Umbilical cord (tissue), 1 donor: ENCODE measurements at regions not wholly inside any gene's neighbourhood (a gene's known extent, or its start where the extent isn't known, plus 50 kb on each side); places are given as distances from the start of the nearest gene placed in this dataset.

ENCODE experiments used
- DNase-seq: peaks from one replicate; pipeline ENCODE4 v3.0.0-alpha.2; 2015; ENCODE audit warnings: low spot score

GRCh38 chr11:106329273-106330018, 252.0 kb downstream of the AASDHPPT start:
- DNase-seq = no peak

- no peak for DNase-seq
These were observed 253.7 kb downstream of the AASDHPPT start for GRCh38 chr11:106331176-106331575.

GRCh38 chr11:106333678-106334077, 256.2 kb downstream of the AASDHPPT start:
- DNase-seq = no peak

- peak; percentile 98 for DNase-seq
These were observed 266.9 kb downstream of the AASDHPPT start for GRCh38 chr11:106344394-106344793.

GRCh38 chr11:106344966-106345365, 267.5 kb downstream of the AASDHPPT start:
- peak; percentile 44 for DNase-seq

- DNase-seq = no peak
These were observed 275.6 kb downstream of the AASDHPPT start for GRCh38 chr11:106353031-106353430.

GRCh38 chr11:106369224-106369623, 291.8 kb downstream of the AASDHPPT start:
- DNase-seq = peak; percentile 34

- peak; percentile 19 for DNase-seq
These were observed 301.2 kb downstream of the AASDHPPT start for GRCh38 chr11:106378513-106379179.

- no peak for DNase-seq
These were observed 301.8 kb downstream of the AASDHPPT start for GRCh38 chr11:106379265-106379664.

GRCh38 chr11:106379712-106380111, 302.2 kb downstream of the AASDHPPT start:
- peak; percentile 44 for DNase-seq

GRCh38 chr11:106381895-106382294, 304.4 kb downstream of the AASDHPPT start:
- no peak for DNase-seq

GRCh38 chr11:106384429-106384828, 307.0 kb downstream of the AASDHPPT start:
- no peak for DNase-seq

- DNase-seq = no peak
These were observed 309.1 kb downstream of the AASDHPPT start for GRCh38 chr11:106386519-106386918.

- peak; percentile 32 for DNase-seq
These were observed 311.6 kb downstream of the AASDHPPT start for GRCh38 chr11:106389101-106389500.

- DNase-seq = no peak
These were observed 312.6 kb downstream of the AASDHPPT start for GRCh38 chr11:106390078-106390477.

- DNase-seq = peak; percentile 70
These were observed 314.4 kb downstream of the AASDHPPT start for GRCh38 chr11:106391771-106392420.

- no peak for DNase-seq
These were observed 318.4 kb downstream of the AASDHPPT start for GRCh38 chr11:106395716-106396349.

- peak; percentile 66 for DNase-seq
These were observed 320.5 kb downstream of the AASDHPPT start for GRCh38 chr11:106397787-106398501.

GRCh38 chr11:106398502-106399075, 321.1 kb downstream of the AASDHPPT start:
- peak; percentile 45 for DNase-seq

- DNase-seq = peak; percentile 96
These were observed 321.6 kb downstream of the AASDHPPT start for GRCh38 chr11:106399076-106399511.

- DNase-seq = no peak
These were observed 322.2 kb downstream of the AASDHPPT start for GRCh38 chr11:106399624-106400023.
